Keratinocyte (primary cell): ENCODE measurements at regions not wholly inside any gene's neighbourhood (a gene's known extent, or its start where the extent isn't known, plus 50 kb on each side); places are given as distances from the start of the nearest gene placed in this dataset.

ENCODE experiments used
- DNase-seq: peaks from one replicate; pipeline ENCODE4 v3.0.0-alpha.2; 2011; ENCODE audit warnings: low read depth, missing footprints, low spot score
- FAIRE-seq: peaks from 2 replicates; lab custom pipeline; 2011; peaks lifted over from hg19 to GRCh38; lab: Jason Lieb, UNC
- H2AFZ ChIP-seq: 2 replicates; pipeline ENCODE4 v1.6.0; 2012; ENCODE audit warnings: low read length, control low read depth, inconsistent platforms; ENCODE audit not compliant: control insufficient read depth
- H3K27ac ChIP-seq: 2 replicates; pipeline ENCODE4 v1.5.1; 2011; ENCODE audit warnings: low read length; ENCODE audit not compliant: control insufficient read depth, insufficient read depth
- H3K27me3 ChIP-seq: 3 replicates; pipeline ENCODE4 v1.6.0; 2011; ENCODE audit warnings: low read length; ENCODE audit not compliant: control insufficient read depth, insufficient read depth; ENCODE audit errors: extremely low read depth
- H3K36me3 ChIP-seq, 2 experiments: 2 replicates in 1 of 2; 3 replicates in 1 of 2; pipeline ENCODE4 v1.5.1; 2011; ENCODE audit warnings: low read length in 2 of 2, mild to moderate bottlenecking in 1 of 2; ENCODE audit not compliant: control insufficient read depth in 2 of 2, insufficient read depth in 2 of 2; ENCODE audit errors: extremely low read depth in 1 of 2
- H3K4me1 ChIP-seq: 3 replicates; pipeline ENCODE4 v1.5.1; 2011; ENCODE audit warnings: low read length; ENCODE audit not compliant: control insufficient read depth, insufficient read depth; ENCODE audit errors: extremely low read depth
- H3K4me2 ChIP-seq: 3 replicates; pipeline ENCODE4 v1.6.0; 2011; ENCODE audit warnings: low read depth, low read length; ENCODE audit not compliant: control insufficient read depth, insufficient read depth; ENCODE audit errors: extremely low read depth
- H3K4me3 ChIP-seq, 3 experiments: fragments of 200-600 bp in 1 of 3; sonication (generic) in 1 of 3; 2 replicates in 2 of 3; 3 replicates in 1 of 3; pipeline ENCODE4 v1.5.1; 2011 to 2016; ENCODE audit warnings: low read length in 3 of 3, mild to moderate bottlenecking in 3 of 3, control low read depth in 2 of 3, inconsistent platforms in 1 of 3, low read depth in 1 of 3, mixed read lengths in 1 of 3, mixed run types in 1 of 3, moderate library complexity in 1 of 3; ENCODE audit not compliant: control insufficient read depth in 2 of 3, insufficient read depth in 2 of 3; ENCODE audit errors: extremely low read depth in 1 of 3
- H3K79me2 ChIP-seq: 2 replicates; pipeline ENCODE4 v1.6.0; 2012; ENCODE audit warnings: low read length; ENCODE audit not compliant: control insufficient read depth, insufficient read depth
- H3K9ac ChIP-seq: 3 replicates; pipeline ENCODE4 v1.6.0; 2011; ENCODE audit warnings: low read length; ENCODE audit not compliant: control insufficient read depth, insufficient read depth; ENCODE audit errors: extremely low read depth
- H3K9me1 ChIP-seq: 3 replicates; pipeline ENCODE4 v1.6.0; 2011; ENCODE audit warnings: low read length; ENCODE audit not compliant: control insufficient read depth, insufficient read depth; ENCODE audit errors: extremely low read depth
- H3K9me3 ChIP-seq: 2 replicates; pipeline ENCODE4 v1.5.1; 2012; ENCODE audit warnings: low read depth, low read length; ENCODE audit not compliant: control insufficient read depth
- H4K20me1 ChIP-seq: 3 replicates; pipeline ENCODE4 v1.6.0; 2011; ENCODE audit warnings: low read length; ENCODE audit not compliant: control insufficient read depth, insufficient read depth; ENCODE audit errors: extremely low read depth
- CTCF ChIP-seq, 3 experiments: IDR thresholded peaks in 1 of 3; conservative IDR thresholded peaks in 1 of 3; optimal IDR thresholded peaks in 1 of 3; 2 replicates in 2 of 3; 3 replicates in 1 of 3; pipeline versions ENCODE3 to v1.5.1; 2011; ENCODE audit warnings: low read length in 3 of 3, mild to moderate bottlenecking in 3 of 3, moderate library complexity in 2 of 3, control low read depth in 1 of 3, inconsistent platforms in 1 of 3; ENCODE audit not compliant: insufficient read depth in 2 of 3; ENCODE audit errors: extremely low read depth in 1 of 3
- EZH2 ChIP-seq: IDR thresholded peaks from one replicate; pipeline ENCODE4 v1.6.1; 2012; ENCODE audit warnings: inconsistent platforms, mild to moderate bottlenecking, low read length, moderate library complexity
- dilution Hi-C: fragments of 300-500 bp; cut with MboI; formaldehyde crosslinking; loops from one replicate; pipeline ENCODE4 v1.7.0; 2020; ENCODE audit warnings: low sequenced_read_pairs; ENCODE audit not compliant: extremely low pct_ligation_motif_present

- no peaks in the 10 kb centered on the region for H3K4me1 ChIP-seq
- no peaks in the 10 kb centered on the region for H3K79me2 ChIP-seq
- H3K36me3 ChIP-seq: no peaks in the 10 kb centered on the region
- peaks cover 8% of the 10 kb centered on the region for H3K9me3 ChIP-seq
- H2AFZ ChIP-seq: no peak overlapping the region
- dilution Hi-C loops: no loop called here
- no peaks in the 10 kb centered on the region for H3K9me1 ChIP-seq
- DNase-seq: no peak
- H3K4me3 ChIP-seq: no peak overlapping the region
- H3K27ac ChIP-seq: no peak overlapping the region
- H3K4me2 ChIP-seq: no peak overlapping the region
- H3K9ac ChIP-seq: no peak overlapping the region
- FAIRE-seq: no peak
- H4K20me1 ChIP-seq: no peaks in the 10 kb centered on the region
- no peaks in the 10 kb centered on the region for H3K27me3 ChIP-seq
- no peak for TF ChIP-seq EZH2
- TF ChIP-seq CTCF (optimal IDR thresholded peaks at IDR 0.05 in 1 of 3, IDR thresholded peaks at IDR 0.05 in 1 of 3, conservative IDR thresholded peaks at IDR 0.05 in 1 of 3; ENCODE audit: extremely low read depth in 1 of 3, insufficient read depth in 2 of 3, low read length in 3 of 3): no peak
Observed at GRCh38 chr1:4085546-4085945, 185.5 kb upstream of the C1orf174 start.

DNA sequence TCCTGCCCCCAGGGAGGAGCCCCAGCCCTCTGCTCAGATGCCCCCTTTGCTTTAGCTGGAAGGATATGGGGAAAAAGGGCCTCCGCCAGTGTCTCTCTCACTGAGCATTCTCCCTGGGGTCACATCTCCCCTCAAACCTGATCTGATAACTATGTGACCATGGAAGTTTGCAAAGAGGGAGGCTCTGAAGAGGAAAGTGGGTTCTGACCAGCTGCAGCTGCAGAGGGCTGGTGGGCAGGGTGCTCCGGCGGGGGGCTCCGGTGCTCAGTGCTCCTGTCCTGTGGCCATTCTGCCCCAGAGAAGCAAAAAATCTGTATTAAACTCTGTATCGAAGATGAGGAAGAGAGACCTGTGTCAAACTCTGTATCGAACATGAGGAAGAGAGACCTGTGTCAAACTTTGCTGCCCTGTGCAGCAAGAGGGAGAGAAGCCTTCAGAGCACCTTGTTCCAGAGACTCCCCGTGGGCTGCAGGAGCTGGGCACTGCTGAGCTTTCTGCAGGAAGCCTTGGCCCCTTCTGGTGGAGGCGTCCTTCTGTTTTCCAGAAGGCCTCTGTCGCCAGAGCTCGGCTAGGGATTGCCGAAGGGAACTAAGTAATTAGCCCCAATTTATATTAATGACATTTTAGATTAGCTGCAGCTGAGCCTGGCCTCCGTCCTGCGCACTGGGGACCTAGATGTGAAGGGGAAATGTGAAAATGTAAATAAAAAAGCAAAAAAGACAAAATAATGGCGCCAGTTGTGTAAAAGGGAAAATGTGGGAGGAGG lies 186.2 kb upstream of the C1orf174 start:
- Histone ChIP-seq H3K9me3 (peaks cover 8% of the 10 kb centered on the region), H3K9me1 (no peaks in the 10 kb centered on the region), H3K4me1 (no peaks in the 10 kb centered on the region), H3K27ac (no peak overlapping the region), H2AFZ (no peak overlapping the region), H4K20me1 (no peaks in the 10 kb centered on the region), H3K4me3 (no peak overlapping the region), H3K27me3 (no peaks in the 10 kb centered on the region), H3K79me2 (no peaks in the 10 kb centered on the region), H3K9ac (no peak overlapping the region), H3K4me2 (no peak overlapping the region), H3K36me3 (no peaks in the 10 kb centered on the region)
- TF ChIP-seq EZH2: no peak
- TF ChIP-seq CTCF (optimal IDR thresholded peaks at IDR 0.05 in 1 of 3, IDR thresholded peaks at IDR 0.05 in 1 of 3, conservative IDR thresholded peaks at IDR 0.05 in 1 of 3; ENCODE audit: extremely low read depth in 1 of 3, insufficient read depth in 2 of 3, low read length in 3 of 3): no peak
- dilution Hi-C loops: no loop called here
- DNase-seq (no peak), FAIRE-seq (no peak)
